ENCODE measurements at regions not wholly inside any gene's neighbourhood (a gene's known extent, or its start where the extent isn't known, plus 50 kb on each side); places are given as distances from the start of the nearest gene placed in this dataset.

GRCh38 chr1:47513393-47513792 is 75.5 kb downstream of the FOXD2 start:
- no peak overlapping the region for H3K4me3 ChIP-seq (ENCODE audit: low read depth, low read length)
- no peak for DNase-seq (ENCODE audit: low read depth)
- TF ChIP-seq CTCF (IDR thresholded peaks at IDR 0.05; ENCODE audit: low read depth, low read length, missing control alignments): no peak

GRCh38 chr1:47514229-47514628 is 76.4 kb downstream of the FOXD2 start:
- H3K4me3 ChIP-seq (ENCODE audit: low read depth, low read length): no peak overlapping the region
- TF ChIP-seq CTCF (IDR thresholded peaks at IDR 0.05; ENCODE audit: low read depth, low read length, missing control alignments): no peak
- no peak for DNase-seq (ENCODE audit: low read depth)

- TF ChIP-seq CTCF (IDR thresholded peaks at IDR 0.05; ENCODE audit: low read depth, low read length, missing control alignments): no peak
- no peak overlapping the region for H3K4me3 ChIP-seq (ENCODE audit: low read depth, low read length)
- DNase-seq (ENCODE audit: low read depth): no peak
Measured at GRCh38 chr1:47515164-47515789, 77.4 kb downstream of the FOXD2 start.

- no peak overlapping the region for H3K4me3 ChIP-seq (ENCODE audit: low read depth, low read length)
- TF ChIP-seq CTCF (IDR thresholded peaks at IDR 0.05; ENCODE audit: low read depth, low read length, missing control alignments): no peak
- no peak for DNase-seq (ENCODE audit: low read depth)
Measured at GRCh38 chr1:47517946-47518345, 80.1 kb downstream of the FOXD2 start.

GRCh38 chr1:47519491-47519890 is 81.6 kb downstream of the FOXD2 start:
- TF ChIP-seq CTCF (IDR thresholded peaks at IDR 0.05; ENCODE audit: low read depth, low read length, missing control alignments): no peak
- H3K4me3 ChIP-seq (ENCODE audit: low read depth, low read length): no peak overlapping the region
- DNase-seq (ENCODE audit: low read depth): no peak

GRCh38 chr1:47519971-47520370 is 82.1 kb downstream of the FOXD2 start:
- H3K4me3 ChIP-seq (ENCODE audit: low read depth, low read length): no peak overlapping the region
- no peak for TF ChIP-seq CTCF (IDR thresholded peaks at IDR 0.05; ENCODE audit: low read depth, low read length, missing control alignments)
- DNase-seq (ENCODE audit: low read depth): no peak

All from GM12864 (cell line).